ENCODE measurements at regions not wholly inside any gene's neighbourhood (a gene's known extent, or its start where the extent isn't known, plus 50 kb on each side); places are given as distances from the start of the nearest gene placed in this dataset.
A peak's percentile ranks its signal among the peaks of the same experiment; 100 is the strongest.

- TF ChIP-seq EZH2 (IDR thresholded peaks at IDR 0.05): no peak
- no peak overlapping the region for H3K27ac ChIP-seq
- H3K27me3 ChIP-seq: no peaks in the 10 kb centered on the region
- H3K36me3 ChIP-seq: no peaks in the 10 kb centered on the region
- H3K36me3 Mint-ChIP-seq: no peaks in the 10 kb centered on the region
- DNase-seq (ENCODE audit: low spot score): no peak
- no peaks in the 10 kb centered on the region for H3K79me2 ChIP-seq (ENCODE audit: low read depth)
- peaks cover 4% of the 10 kb centered on the region for H3K9me3 Mint-ChIP-seq
- no peaks in the 10 kb centered on the region for H3K9me3 ChIP-seq (ENCODE audit: low read depth)
- H3K27ac Mint-ChIP-seq: no peak overlapping the region
- no peak overlapping the region for H3K9ac ChIP-seq
- peak overlapping the region; percentile 8 for H2AFZ ChIP-seq (replicated peaks)
- H3K4me2 ChIP-seq: no peak overlapping the region
- no peak overlapping the region for H3K4me3 Mint-ChIP-seq
- H3K4me1 Mint-ChIP-seq: no peaks in the 10 kb centered on the region
- no peak overlapping the region for H3K4me3 ChIP-seq
- no peaks in the 10 kb centered on the region for H4K20me1 ChIP-seq (ENCODE audit: low read depth)
- no peaks in the 10 kb centered on the region for H3K4me1 ChIP-seq
- no peaks in the 10 kb centered on the region for H3F3A ChIP-seq (ENCODE audit: low read depth)
- H3K27me3 Mint-ChIP-seq (ENCODE audit: insufficient read depth, low read depth): no peaks in the 10 kb centered on the region
These were observed 101.5 kb upstream of the UGT8 start for GRCh38 chr4:114497116-114497515.

- no peaks in the 10 kb centered on the region for H3K9me3 ChIP-seq (ENCODE audit: low read depth)
- H3K4me3 ChIP-seq: no peak overlapping the region
- no peaks in the 10 kb centered on the region for H3K36me3 ChIP-seq
- H3K27me3 ChIP-seq: no peaks in the 10 kb centered on the region
- no peaks in the 10 kb centered on the region for H3K36me3 Mint-ChIP-seq
- H3K9me3 Mint-ChIP-seq: no peaks in the 10 kb centered on the region
- no peak overlapping the region for H2AFZ ChIP-seq (replicated peaks)
- H3F3A ChIP-seq (ENCODE audit: low read depth): no peaks in the 10 kb centered on the region
- H3K4me1 Mint-ChIP-seq: no peaks in the 10 kb centered on the region
- H3K79me2 ChIP-seq (ENCODE audit: low read depth): no peaks in the 10 kb centered on the region
- TF ChIP-seq CTCF (IDR thresholded peaks at IDR 0.05) (no peak), EZH2 (IDR thresholded peaks at IDR 0.05) (no peak), EZH2phosphoT487 (IDR thresholded peaks at IDR 0.05) (no peak)
- H3K4me2 ChIP-seq: no peak overlapping the region
- H3K4me3 Mint-ChIP-seq: no peak overlapping the region
- no peaks in the 10 kb centered on the region for H3K4me1 ChIP-seq
- no peak overlapping the region for H3K27ac ChIP-seq
- no peak overlapping the region for H3K27ac Mint-ChIP-seq
- H4K20me1 ChIP-seq (ENCODE audit: low read depth): no peaks in the 10 kb centered on the region
- H3K27me3 Mint-ChIP-seq (ENCODE audit: insufficient read depth, low read depth): no peaks in the 10 kb centered on the region
- DNase-seq (ENCODE audit: low spot score): no peak
- no peak overlapping the region for H3K9ac ChIP-seq
These were observed 89.3 kb upstream of the UGT8 start for GRCh38 chr4:114509340-114509739.

- no peak overlapping the region for H3K27ac ChIP-seq
- no peaks in the 10 kb centered on the region for H3K4me1 ChIP-seq
- Mint-ChIP-seq H3K27ac (no peak overlapping the region), H3K36me3 (peaks cover 3% of the 10 kb centered on the region), H3K4me1 (no peaks in the 10 kb centered on the region), H3K4me3 (no peak overlapping the region), H3K9me3 (peaks cover 10% of the 10 kb centered on the region), H3K27me3 (ENCODE audit: insufficient read depth, low read depth) (no peaks in the 10 kb centered on the region)
- H3K4me3 ChIP-seq: no peak overlapping the region
- no peak overlapping the region for H3K9ac ChIP-seq
- no peaks in the 10 kb centered on the region for H3K27me3 ChIP-seq
- no peak for TF ChIP-seq EZH2 (IDR thresholded peaks at IDR 0.05)
- TF ChIP-seq CTCF (IDR thresholded peaks at IDR 0.05): no peak
- TF ChIP-seq EZH2phosphoT487 (IDR thresholded peaks at IDR 0.05): no peak
- H3K36me3 ChIP-seq: no peaks in the 10 kb centered on the region
- H2AFZ ChIP-seq (replicated peaks): no peak overlapping the region
- DNase-seq (ENCODE audit: low spot score): no peak
- H3F3A ChIP-seq (ENCODE audit: low read depth): no peaks in the 10 kb centered on the region
- H3K4me2 ChIP-seq: no peak overlapping the region
- no peaks in the 10 kb centered on the region for H3K9me3 ChIP-seq (ENCODE audit: low read depth)
- no peaks in the 10 kb centered on the region for H4K20me1 ChIP-seq (ENCODE audit: low read depth)
- no peaks in the 10 kb centered on the region for H3K79me2 ChIP-seq (ENCODE audit: low read depth)
These were observed 85.9 kb upstream of the UGT8 start for GRCh38 chr4:114512595-114513295.

- Mint-ChIP-seq H3K9me3 (peaks cover 21% of the 10 kb centered on the region), H3K4me3 (no peak overlapping the region), H3K27me3 (ENCODE audit: insufficient read depth, low read depth) (no peaks in the 10 kb centered on the region), H3K4me1 (no peaks in the 10 kb centered on the region), H3K27ac (no peak overlapping the region), H3K36me3 (peaks cover 3% of the 10 kb centered on the region)
- Histone ChIP-seq H4K20me1 (ENCODE audit: low read depth) (no peaks in the 10 kb centered on the region), H3K4me2 (no peak overlapping the region), H3K36me3 (no peaks in the 10 kb centered on the region), H3K79me2 (ENCODE audit: low read depth) (no peaks in the 10 kb centered on the region), H3K4me1 (no peaks in the 10 kb centered on the region), H3F3A (ENCODE audit: low read depth) (peaks cover 14% of the 10 kb centered on the region), H3K27me3 (no peaks in the 10 kb centered on the region), H2AFZ (replicated peaks) (no peak overlapping the region), H3K9ac (no peak overlapping the region), H3K27ac (no peak overlapping the region), H3K9me3 (ENCODE audit: low read depth) (no peaks in the 10 kb centered on the region), H3K4me3 (no peak overlapping the region)
- TF ChIP-seq EZH2phosphoT487 (IDR thresholded peaks at IDR 0.05) (no peak), EZH2 (IDR thresholded peaks at IDR 0.05) (no peak)
- DNase-seq (ENCODE audit: low spot score): peak; percentile 10
These were observed 79.2 kb upstream of the UGT8 start for GRCh38 chr4:114519368-114519767.
